A673 (cell line): ENCODE measurements at regions not wholly inside any gene's neighbourhood (a gene's known extent, or its start where the extent isn't known, plus 50 kb on each side); places are given as distances from the start of the nearest gene placed in this dataset.

Source experiments
- CTCF ChIP-seq: fragments of 300-800, 200-600 bp; sonication (generic); conservative IDR thresholded peaks from 2 replicates; pipeline ENCODE4 v1.5.1; 2017; ENCODE audit warnings: low read depth, mild to moderate bottlenecking, antibody characterized with exemption, low read length, moderate library complexity, mixed read lengths
- EZH2 ChIP-seq: fragments of 200-600 bp; sonication (generic); IDR thresholded peaks from 2 replicates; pipeline ENCODE4 v1.6.1; 2017; ENCODE audit warnings: borderline replicate concordance, low read depth, mild to moderate bottlenecking, mixed read lengths, antibody characterized with exemption, low read length; ENCODE audit not compliant: poor library complexity, severe bottlenecking

- no peak for TF ChIP-seq CTCF
- TF ChIP-seq EZH2, result no peak
Measured at GRCh38 chr5:2904956-2905355, 153.5 kb upstream of the IRX2 start.
